Upper lobe of left lung (tissue), 6 donors: ENCODE measurements at regions not wholly inside any gene's neighbourhood (a gene's known extent, or its start where the extent isn't known, plus 50 kb on each side); places are given as distances from the start of the nearest gene placed in this dataset.

Source experiments
- ATAC-seq, 2 donors: fragments of 200-7000 bp; cut with Tn5 transposase; one replicate each; pipeline ENCODE4 v1.9.1; 2022; ENCODE audit warnings: mild to moderate bottlenecking in 2 of 2, moderate library complexity in 2 of 2; ENCODE audit not compliant: low FRiP score in 2 of 2
- DNase-seq, 2 donors: peaks; one replicate each; pipeline ENCODE4 v3.0.0-alpha.2; 2019 to 2020
- H3K27ac ChIP-seq, 4 donors: fragments of 200-600 bp; sonication (generic); one replicate each; pipeline ENCODE4 v1.5.1; 2016 to 2019
- H3K27me3 ChIP-seq, 4 donors: fragments of 200-600 bp; sonication (generic); one replicate each; pipeline ENCODE4 v1.5.1; 2017 to 2019
- H3K36me3 ChIP-seq, 4 donors: fragments of 200-600 bp; sonication (generic); one replicate each; pipeline ENCODE4 v1.5.1; 2016 to 2019
- H3K4me1 ChIP-seq, 4 donors: fragments of 200-600 bp; sonication (generic); one replicate each; pipeline ENCODE4 v1.5.1; 2018 to 2019
- H3K4me3 ChIP-seq, 4 donors: fragments of 200-600 bp; sonication (generic); one replicate each; pipeline ENCODE4 v1.5.1; 2017 to 2019; ENCODE audit warnings: mild to moderate bottlenecking in 2 of 4, moderate library complexity in 1 of 4
- H3K9me3 ChIP-seq, 4 donors: fragments of 200-600 bp; sonication (generic); one replicate each; pipeline ENCODE4 v1.5.1; 2018 to 2019
- EP300 ChIP-seq, 4 donors: sonication (generic); formaldehyde crosslinking; IDR thresholded peaks; one replicate each; pipeline ENCODE4 v1.5.1; 2017; ENCODE audit warnings: antibody characterized with exemption in 4 of 4, control low read depth in 2 of 4
- POLR2A ChIP-seq, 4 donors: fragments of 450-650 bp; IDR thresholded peaks; one replicate each; pipeline ENCODE4 v1.5.1; 2016 to 2017; ENCODE audit warnings: antibody characterized with exemption in 4 of 4, mild to moderate bottlenecking in 2 of 4
- POLR2AphosphoS5 ChIP-seq, 2 donors: sonication (generic); formaldehyde crosslinking; IDR thresholded peaks; one replicate each; pipeline ENCODE4 v1.5.1; 2017; ENCODE audit warnings: antibody characterized with exemption in 2 of 2
- WGBS, 2 donors: methylation state at CpG; one replicate each; pipeline ENCODE4 v1.1.5; 2017 to 2018; 5-methylcytosine and 5-hydroxymethylcytosine counted together
- TF ChIP-seq, protein P1 (sequence below), 6 experiments: fragments of 450-650 bp in 4 of 6; fragments of 200-600 bp in 2 of 6; sonication (generic) in 2 of 6; IDR thresholded peaks; one replicate each; pipeline ENCODE4 v1.5.1; 2016 to 2019; ENCODE audit warnings: antibody characterized with exemption in 6 of 6
- donor health status: DM: no; HTN: no; CAD: no; lungs with moderate emphysema.
- donor health status: DM: no; HTN: yes; CAD: no; lungs with severe emphysema.

DNA sequence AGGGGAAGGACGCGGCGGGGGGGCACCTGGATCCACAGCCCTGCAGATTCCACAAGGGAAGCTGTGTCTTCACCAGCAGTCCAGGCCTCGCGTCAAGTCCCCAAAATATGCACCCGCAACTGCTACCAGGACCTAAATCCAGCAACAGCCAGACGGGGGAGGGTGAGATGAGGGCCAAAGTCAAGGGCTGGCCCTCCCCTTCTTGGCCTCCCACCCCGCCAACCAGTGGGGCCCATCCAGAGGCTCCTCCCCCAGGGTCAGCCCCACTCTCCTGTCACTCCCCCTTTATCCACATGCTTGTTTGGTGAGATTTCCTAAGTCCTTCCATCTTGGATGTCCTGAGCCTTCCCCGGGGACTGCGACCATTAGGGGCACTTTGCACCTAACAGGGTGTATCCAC is 138.7 kb downstream of the ENGASE start:
- no peak overlapping the region for H3K4me3 ChIP-seq
- no peak for TF ChIP-seq POLR2AphosphoS5 (IDR thresholded peaks at IDR 0.05)
- TF ChIP-seq EP300 (IDR thresholded peaks at IDR 0.05), result no peak
- TF ChIP-seq POLR2A (IDR thresholded peaks at IDR 0.05), result no peak
- TF ChIP-seq, protein P1, sequence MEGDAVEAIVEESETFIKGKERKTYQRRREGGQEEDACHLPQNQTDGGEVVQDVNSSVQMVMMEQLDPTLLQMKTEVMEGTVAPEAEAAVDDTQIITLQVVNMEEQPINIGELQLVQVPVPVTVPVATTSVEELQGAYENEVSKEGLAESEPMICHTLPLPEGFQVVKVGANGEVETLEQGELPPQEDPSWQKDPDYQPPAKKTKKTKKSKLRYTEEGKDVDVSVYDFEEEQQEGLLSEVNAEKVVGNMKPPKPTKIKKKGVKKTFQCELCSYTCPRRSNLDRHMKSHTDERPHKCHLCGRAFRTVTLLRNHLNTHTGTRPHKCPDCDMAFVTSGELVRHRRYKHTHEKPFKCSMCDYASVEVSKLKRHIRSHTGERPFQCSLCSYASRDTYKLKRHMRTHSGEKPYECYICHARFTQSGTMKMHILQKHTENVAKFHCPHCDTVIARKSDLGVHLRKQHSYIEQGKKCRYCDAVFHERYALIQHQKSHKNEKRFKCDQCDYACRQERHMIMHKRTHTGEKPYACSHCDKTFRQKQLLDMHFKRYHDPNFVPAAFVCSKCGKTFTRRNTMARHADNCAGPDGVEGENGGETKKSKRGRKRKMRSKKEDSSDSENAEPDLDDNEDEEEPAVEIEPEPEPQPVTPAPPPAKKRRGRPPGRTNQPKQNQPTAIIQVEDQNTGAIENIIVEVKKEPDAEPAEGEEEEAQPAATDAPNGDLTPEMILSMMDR (IDR thresholded peaks at IDR 0.05), result no peak
- no peaks in the 10 kb centered on the region for H3K4me1 ChIP-seq
- H3K27ac ChIP-seq, result no peak overlapping the region
- no peaks in the 10 kb centered on the region for H3K9me3 ChIP-seq
- no peaks in the 10 kb centered on the region for H3K36me3 ChIP-seq
- 79 to 88% methylated on average over 5 to 10 of the region's 10 CpGs for WGBS, 2 donors
- peaks cover 0 to 6% (median 1%) of the 10 kb centered on the region in 4 donors for H3K27me3 ChIP-seq
- no peak for DNase-seq
- no peak for ATAC-seq

DNA sequence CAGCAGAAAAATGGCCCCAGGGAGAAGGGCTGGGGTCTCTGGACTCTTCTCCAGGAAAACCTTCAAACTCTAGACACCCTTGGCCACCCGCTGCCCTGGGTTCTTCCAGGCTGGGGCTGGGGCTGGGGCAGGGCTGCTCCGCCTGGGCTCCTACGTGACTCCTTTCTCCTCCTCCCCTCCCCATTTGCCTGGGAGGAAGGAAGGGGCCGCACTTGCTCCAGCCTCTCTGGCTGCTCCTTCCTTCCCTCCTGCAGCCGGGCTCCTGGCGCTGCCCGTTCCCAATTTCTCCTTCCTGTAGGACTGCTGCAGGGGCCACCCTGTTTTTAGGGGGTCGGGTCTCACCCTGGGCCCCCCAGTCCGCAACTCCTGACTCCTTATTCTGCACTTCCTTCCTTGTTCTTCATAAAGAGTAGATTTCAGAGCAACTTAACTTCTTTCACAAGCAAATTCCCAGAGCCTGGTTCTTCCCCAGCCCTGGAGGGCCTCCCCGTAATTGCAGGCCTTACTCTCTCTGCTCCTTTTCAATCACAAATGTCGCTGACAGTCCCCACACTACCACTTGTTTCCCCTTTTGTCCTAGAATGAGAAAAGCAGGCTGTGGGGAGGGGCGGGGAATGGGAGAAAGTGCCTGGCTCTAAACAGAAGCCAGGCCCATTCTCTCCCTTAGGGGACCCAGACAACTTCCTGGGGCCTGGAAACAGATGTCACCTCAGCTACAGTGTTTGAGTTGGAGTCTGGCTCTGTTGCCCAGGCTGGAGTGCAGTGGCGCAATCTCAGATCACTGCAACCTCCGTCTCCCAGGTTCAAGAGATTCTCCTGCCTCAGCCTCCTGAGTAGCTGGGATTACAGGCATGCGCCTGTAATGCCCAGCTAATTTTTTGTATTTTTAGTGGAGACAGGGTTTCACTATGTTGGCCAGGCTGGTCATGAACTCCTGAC is 137.8 kb downstream of the ENGASE start:
- DNase-seq (no peak), ATAC-seq (no peak)
- no peaks in the 10 kb centered on the region for H3K4me1 ChIP-seq
- 22 to 36% methylated on average over 12 to 15 of the region's 15 CpGs for whole genome bisulfite sequencing, 2 donors
- no peaks in the 10 kb centered on the region for H3K9me3 ChIP-seq
- H3K27ac ChIP-seq, result no peak overlapping the region
- TF ChIP-seq EP300 (IDR thresholded peaks at IDR 0.05) (no peak), POLR2A (IDR thresholded peaks at IDR 0.05) (no peak), POLR2AphosphoS5 (IDR thresholded peaks at IDR 0.05) (no peak)
- TF ChIP-seq, protein P1 (IDR thresholded peaks at IDR 0.05), result no peak
- peaks cover 0 to 6% (median 1%) of the 10 kb centered on the region in 4 donors for H3K27me3 ChIP-seq
- H3K4me3 ChIP-seq, result no peak overlapping the region
- no peaks in the 10 kb centered on the region for H3K36me3 ChIP-seq

DNA sequence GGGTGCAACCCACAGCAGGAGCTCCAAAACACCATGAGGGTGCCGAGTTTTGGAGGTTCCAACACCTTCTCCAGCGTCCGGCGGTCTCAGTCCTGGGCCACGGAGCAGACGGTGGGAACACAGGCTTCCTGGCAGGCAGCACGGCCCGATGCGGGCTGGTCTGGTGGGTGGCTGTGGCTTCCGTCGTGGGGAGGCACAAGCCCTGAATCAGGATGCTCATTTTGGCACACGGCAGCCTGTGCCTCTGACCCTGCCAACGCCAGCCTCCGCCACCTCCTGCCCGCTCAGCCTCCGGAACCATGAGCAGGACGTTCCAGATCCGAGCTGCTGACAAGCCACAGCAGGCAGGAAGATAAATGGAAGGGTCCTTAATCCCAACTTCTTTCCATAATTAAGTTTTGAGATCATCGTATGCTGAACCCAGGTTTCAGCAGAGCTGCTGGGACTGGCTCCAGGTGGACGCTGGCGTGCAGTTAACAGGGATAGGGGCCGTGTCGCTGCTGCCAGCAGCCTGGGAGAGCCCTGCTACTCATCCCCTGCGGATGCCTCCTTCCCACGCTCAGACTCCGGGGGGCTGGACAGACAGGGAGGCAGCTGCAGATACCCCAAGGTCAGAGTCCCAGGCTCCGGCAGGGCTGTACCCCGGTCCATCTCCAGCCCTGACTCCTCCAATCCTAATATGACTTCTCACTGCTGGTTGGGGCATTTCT is 136.6 kb downstream of the ENGASE start:
- TF ChIP-seq POLR2A (IDR thresholded peaks at IDR 0.05), result no peak
- H3K27me3 ChIP-seq, result peaks cover 0 to 4% (median 0%) of the 10 kb centered on the region in 4 donors
- no peaks in the 10 kb centered on the region for H3K9me3 ChIP-seq
- H3K36me3 ChIP-seq, result no peaks in the 10 kb centered on the region
- 75% methylated on average over 15 to 28 of the region's 28 CpGs for WGBS, 2 donors
- no peak for DNase-seq
- ATAC-seq, result no peak
- H3K4me1 ChIP-seq, result no peaks in the 10 kb centered on the region
- no peak overlapping the region for H3K27ac ChIP-seq
- no peak overlapping the region for H3K4me3 ChIP-seq

DNA sequence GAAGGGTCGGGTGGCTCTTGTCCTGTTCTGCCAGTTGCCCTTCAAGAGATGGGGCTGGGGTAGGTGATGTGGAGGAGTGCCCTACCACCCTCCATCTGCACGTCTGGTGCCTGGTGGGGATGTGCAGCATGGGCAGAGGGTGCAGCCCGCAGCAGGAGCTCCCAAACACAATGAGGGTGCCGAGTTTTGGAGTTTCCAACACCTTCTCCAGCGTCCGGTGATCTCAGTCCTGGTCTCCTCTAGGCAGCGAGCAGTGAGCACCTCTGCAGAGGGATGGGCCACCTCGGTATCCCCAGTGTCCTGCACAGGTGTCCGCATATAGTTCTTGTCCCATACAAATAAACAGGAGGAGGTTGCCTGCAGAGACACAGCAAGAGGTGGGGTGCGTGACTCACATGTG is 136.0 kb downstream of the ENGASE start:
- Histone ChIP-seq H3K36me3 (no peaks in the 10 kb centered on the region), H3K4me3 (no peak overlapping the region), H3K27ac (no peak overlapping the region), H3K4me1 (no peaks in the 10 kb centered on the region), H3K27me3 (peaks cover 0 to 2% (median 0%) of the 10 kb centered on the region in 4 donors), H3K9me3 (no peaks in the 10 kb centered on the region)
- no peak for ATAC-seq
- TF ChIP-seq POLR2AphosphoS5 (IDR thresholded peaks at IDR 0.05) (no peak), POLR2A (IDR thresholded peaks at IDR 0.05) (no peak), EP300 (IDR thresholded peaks at IDR 0.05) (no peak)
- TF ChIP-seq, protein P1 (IDR thresholded peaks at IDR 0.05), result no peak
- WGBS, 2 donors, result 89 to 91% methylated on average over 10 of the region's 10 CpGs
- no peak for DNase-seq

DNA sequence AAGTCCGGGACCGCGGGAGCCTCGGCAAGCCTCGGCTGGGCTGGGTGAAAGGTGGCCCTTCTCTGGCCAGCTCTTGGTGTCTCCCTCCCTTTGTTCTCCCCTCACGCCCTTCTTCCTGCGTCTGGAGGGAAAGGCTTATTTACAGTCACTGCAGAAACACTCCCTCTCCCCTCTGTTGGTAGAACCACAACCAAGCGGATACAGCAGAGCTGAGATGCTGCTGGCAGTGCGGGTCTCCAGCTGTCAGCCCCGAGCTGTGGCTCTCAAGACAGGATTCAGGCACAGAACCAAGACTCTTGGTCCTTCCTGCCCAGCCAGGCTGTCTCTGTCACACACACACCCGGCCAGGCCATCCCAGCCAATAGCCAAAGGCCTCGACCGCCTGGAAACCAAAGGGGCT is 133.3 kb downstream of the ENGASE start:
- ATAC-seq, result no peak
- H3K36me3 ChIP-seq, result no peaks in the 10 kb centered on the region
- H3K4me3 ChIP-seq, result no peak overlapping the region
- H3K27me3 ChIP-seq, result no peaks in the 10 kb centered on the region
- no peaks in the 10 kb centered on the region for H3K4me1 ChIP-seq
- no peak for DNase-seq
- no peak overlapping the region for H3K27ac ChIP-seq
- 21 to 25% methylated on average over 8 to 13 of the region's 13 CpGs for WGBS, 2 donors
- TF ChIP-seq, protein P1 (IDR thresholded peaks at IDR 0.05), result no peak
- no peak for TF ChIP-seq POLR2A (IDR thresholded peaks at IDR 0.05)
- no peak for TF ChIP-seq EP300 (IDR thresholded peaks at IDR 0.05)
- no peak for TF ChIP-seq POLR2AphosphoS5 (IDR thresholded peaks at IDR 0.05)
- no peaks in the 10 kb centered on the region for H3K9me3 ChIP-seq
